Activated CD4-positive, alpha-beta T cell treated with anti-CD3 and anti-CD28 coated beads, Interleukin-2, amount 10 ng/mL, durations not matched to agents 24 days and 14 days (primary cell): ENCODE measurements at regions not wholly inside any gene's neighbourhood (a gene's known extent, or its start where the extent isn't known, plus 50 kb on each side); places are given as distances from the start of the nearest gene placed in this dataset.
A peak's percentile ranks its signal among the peaks of the same experiment; 100 is the strongest.

ENCODE experiments used
- DNase-seq: peaks from one replicate; pipeline ENCODE4 v3.0.0; 2022
- H3K27ac Mint-ChIP-seq: one replicate; pipeline ENCODE4 v1.8.0; 2022; ENCODE audit warnings: mild to moderate bottlenecking, mixed read lengths
- H3K27me3 Mint-ChIP-seq: one replicate; pipeline ENCODE4 v1.8.0; 2022; ENCODE audit warnings: mixed read lengths
- H3K36me3 Mint-ChIP-seq: one replicate; pipeline ENCODE4 v1.8.0; 2022; ENCODE audit warnings: low read depth, mild to moderate bottlenecking, mixed read lengths
- H3K4me1 Mint-ChIP-seq: one replicate; pipeline ENCODE4 v1.8.0; 2021; ENCODE audit warnings: mixed read lengths
- H3K4me3 Mint-ChIP-seq: one replicate; pipeline ENCODE4 v1.8.0; 2022; ENCODE audit warnings: mild to moderate bottlenecking, moderate library complexity, mixed read lengths
- H3K9me3 Mint-ChIP-seq: one replicate; pipeline ENCODE4 v1.8.0; 2021; ENCODE audit warnings: mixed read lengths
- intact Hi-C: fragments of 100-400 bp; cut with micrococcal nuclease; formaldehyde crosslinking; loops from one replicate; pipeline ENCODE4 v1.15.1; 2023

DNA sequence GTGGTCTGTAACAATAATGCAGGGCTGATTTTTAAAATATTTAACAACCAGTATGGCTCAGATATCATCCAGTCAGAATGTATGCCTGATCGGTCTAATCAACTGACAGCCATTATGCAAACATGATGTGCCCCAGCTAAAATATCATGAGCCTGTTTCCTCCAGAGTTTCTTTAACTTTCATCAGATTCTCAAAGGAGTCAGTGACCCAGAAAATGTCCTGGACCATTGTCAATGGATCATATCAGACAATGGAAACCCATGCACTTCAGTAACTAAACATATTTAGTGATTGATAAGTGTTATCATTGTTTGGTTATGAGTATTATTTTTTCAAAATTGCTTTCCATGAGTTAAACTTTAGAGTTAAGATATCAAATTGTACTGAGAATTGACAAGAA lies 173.5 kb downstream of the LMBRD1 start:
- DNase-seq: no peak
- Mint-ChIP-seq H3K36me3 (no peaks in the 10 kb centered on the region), H3K4me1 (no peaks in the 10 kb centered on the region), H3K4me3 (no peak overlapping the region), H3K27ac (no peak overlapping the region), H3K27me3 (peaks cover 19% of the 10 kb centered on the region), H3K9me3 (no peaks in the 10 kb centered on the region)
- intact Hi-C loops: no loop called here

DNA sequence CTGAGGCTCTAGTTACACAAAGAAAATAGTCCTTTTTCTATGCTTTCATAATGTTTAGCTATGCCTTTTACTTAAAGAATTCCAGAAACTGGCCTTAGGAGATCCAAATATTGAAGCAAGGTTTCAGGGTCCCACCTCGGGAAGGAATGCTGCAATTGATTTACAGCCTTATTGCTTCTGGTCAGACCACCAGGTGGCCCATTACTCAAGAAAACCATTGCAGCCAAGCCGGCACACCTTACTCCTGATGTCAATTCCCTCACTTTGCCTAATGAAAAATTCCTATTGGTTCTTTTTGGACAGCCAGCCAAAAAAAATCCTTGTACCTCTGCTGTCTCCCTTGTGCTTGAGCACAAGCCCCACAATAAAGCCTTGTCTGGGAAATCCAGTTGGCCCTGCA lies 173.9 kb downstream of the LMBRD1 start:
- H3K27ac Mint-ChIP-seq: no peak overlapping the region
- H3K4me3 Mint-ChIP-seq: no peak overlapping the region
- no peaks in the 10 kb centered on the region for H3K36me3 Mint-ChIP-seq
- no peaks in the 10 kb centered on the region for H3K9me3 Mint-ChIP-seq
- H3K27me3 Mint-ChIP-seq: peaks cover 19% of the 10 kb centered on the region
- intact Hi-C loops: no loop called here
- H3K4me1 Mint-ChIP-seq: no peaks in the 10 kb centered on the region
- DNase-seq: no peak

DNA sequence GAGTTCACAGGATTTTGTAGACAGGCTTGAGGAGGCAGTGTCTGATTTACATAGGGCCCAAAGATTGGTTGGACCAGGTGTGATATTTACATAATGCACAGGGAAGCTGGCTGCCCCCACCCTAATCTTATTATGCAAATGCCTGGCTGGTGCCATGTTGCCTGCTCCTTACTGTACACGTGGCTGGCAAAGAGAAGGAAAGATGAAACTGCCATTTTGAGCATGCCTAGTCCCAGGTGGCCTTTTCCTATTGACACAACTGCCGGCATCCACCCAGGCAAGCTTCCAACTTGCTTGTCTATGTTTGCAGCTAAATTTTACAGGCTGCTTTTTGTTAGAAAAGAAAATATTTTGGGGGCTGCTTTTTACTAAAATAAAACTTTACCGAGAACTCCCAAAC lies 174.6 kb downstream of the LMBRD1 start:
- H3K4me3 Mint-ChIP-seq: no peak overlapping the region
- H3K9me3 Mint-ChIP-seq: no peaks in the 10 kb centered on the region
- H3K27me3 Mint-ChIP-seq: peaks cover 17% of the 10 kb centered on the region
- no peak overlapping the region for H3K27ac Mint-ChIP-seq
- DNase-seq: no peak
- no peaks in the 10 kb centered on the region for H3K4me1 Mint-ChIP-seq
- no peaks in the 10 kb centered on the region for H3K36me3 Mint-ChIP-seq
- intact Hi-C loops: no loop called here

DNA sequence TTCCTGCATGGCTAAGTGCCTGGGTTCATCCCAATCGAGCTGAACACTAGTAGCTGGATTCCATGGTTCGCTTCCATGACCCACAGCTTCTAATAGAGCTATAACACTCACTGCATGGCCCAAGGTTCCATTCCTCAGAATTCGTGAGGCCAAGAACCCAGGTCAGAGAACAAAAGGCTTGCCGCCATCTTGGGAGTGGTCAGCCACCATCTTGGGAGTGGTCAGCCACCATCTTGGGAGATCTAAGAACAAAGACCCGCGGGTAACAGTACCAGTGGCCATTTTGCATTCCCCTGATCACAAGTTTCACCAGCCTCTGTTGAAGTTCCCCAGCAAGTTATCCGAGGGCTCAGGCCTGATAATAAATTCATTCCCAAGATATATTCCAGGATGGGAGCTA lies 179.6 kb downstream of the LMBRD1 start:
- Mint-ChIP-seq H3K4me3 (no peak overlapping the region), H3K27me3 (peaks cover 5% of the 10 kb centered on the region), H3K9me3 (no peaks in the 10 kb centered on the region), H3K4me1 (no peaks in the 10 kb centered on the region), H3K27ac (no peak overlapping the region), H3K36me3 (no peaks in the 10 kb centered on the region)
- DNase-seq: no peak
- intact Hi-C loops: no loop called here

DNA sequence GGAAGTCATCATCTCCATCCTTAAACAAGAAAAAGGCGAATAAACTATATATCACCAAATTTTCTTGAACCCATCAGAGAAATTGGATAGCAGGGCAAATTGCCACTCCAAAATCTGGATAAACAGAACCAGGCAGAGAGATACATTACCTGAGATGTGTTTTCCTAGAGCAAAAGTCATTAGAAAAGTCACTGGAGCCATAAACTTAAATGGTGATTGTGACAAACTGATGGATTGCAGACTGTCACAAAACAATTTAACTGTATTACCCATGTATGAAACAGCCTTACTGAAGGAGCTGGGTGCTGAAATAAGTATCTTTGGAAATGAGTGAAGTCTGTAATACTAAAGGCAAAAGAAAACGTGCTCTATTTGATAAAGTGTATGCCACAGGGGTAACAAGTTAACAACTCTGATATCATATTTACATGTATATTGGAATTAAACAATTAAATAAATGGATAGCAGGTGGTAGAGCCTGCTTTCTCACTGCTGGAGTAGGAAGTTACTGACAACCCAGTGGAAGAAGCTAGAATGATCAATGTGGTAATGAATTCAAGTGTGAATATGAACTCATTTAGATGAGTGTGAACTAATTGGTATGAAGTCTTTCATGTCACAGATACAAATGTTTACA lies 186.9 kb downstream of the LMBRD1 start:
- no peak for DNase-seq
- H3K4me1 Mint-ChIP-seq: no peaks in the 10 kb centered on the region
- H3K9me3 Mint-ChIP-seq: no peaks in the 10 kb centered on the region
- H3K36me3 Mint-ChIP-seq: no peaks in the 10 kb centered on the region
- peaks cover 4% of the 10 kb centered on the region for H3K27me3 Mint-ChIP-seq
- H3K4me3 Mint-ChIP-seq: no peak overlapping the region
- no peak overlapping the region for H3K27ac Mint-ChIP-seq
- intact Hi-C loops: no loop called here

- Mint-ChIP-seq H3K27me3 (peaks cover 10% of the 10 kb centered on the region), H3K36me3 (no peaks in the 10 kb centered on the region), H3K4me1 (no peaks in the 10 kb centered on the region), H3K27ac (no peak overlapping the region), H3K4me3 (no peak overlapping the region), H3K9me3 (no peaks in the 10 kb centered on the region)
- DNase-seq: no peak
- intact Hi-C loops: no loop called here
These were observed 195.7 kb downstream of the LMBRD1 start for GRCh38 chr6:69601132-69601531.

- no peak overlapping the region for H3K27ac Mint-ChIP-seq
- H3K36me3 Mint-ChIP-seq: no peaks in the 10 kb centered on the region
- intact Hi-C loops: no loop called here
- no peak for DNase-seq
- H3K4me3 Mint-ChIP-seq: no peak overlapping the region
- H3K27me3 Mint-ChIP-seq: peaks cover 2% of the 10 kb centered on the region
- no peaks in the 10 kb centered on the region for H3K9me3 Mint-ChIP-seq
- no peaks in the 10 kb centered on the region for H3K4me1 Mint-ChIP-seq
These were observed 202.4 kb downstream of the LMBRD1 start for GRCh38 chr6:69594405-69594804.

- H3K9me3 Mint-ChIP-seq: no peaks in the 10 kb centered on the region
- no peak for DNase-seq
- H3K36me3 Mint-ChIP-seq: no peaks in the 10 kb centered on the region
- H3K27ac Mint-ChIP-seq: no peak overlapping the region
- H3K4me1 Mint-ChIP-seq: no peaks in the 10 kb centered on the region
- intact Hi-C loops: no loop called here
- H3K27me3 Mint-ChIP-seq: peaks cover 2% of the 10 kb centered on the region
- H3K4me3 Mint-ChIP-seq: no peak overlapping the region
These were observed 203.1 kb downstream of the LMBRD1 start for GRCh38 chr6:69593706-69594105.

DNA sequence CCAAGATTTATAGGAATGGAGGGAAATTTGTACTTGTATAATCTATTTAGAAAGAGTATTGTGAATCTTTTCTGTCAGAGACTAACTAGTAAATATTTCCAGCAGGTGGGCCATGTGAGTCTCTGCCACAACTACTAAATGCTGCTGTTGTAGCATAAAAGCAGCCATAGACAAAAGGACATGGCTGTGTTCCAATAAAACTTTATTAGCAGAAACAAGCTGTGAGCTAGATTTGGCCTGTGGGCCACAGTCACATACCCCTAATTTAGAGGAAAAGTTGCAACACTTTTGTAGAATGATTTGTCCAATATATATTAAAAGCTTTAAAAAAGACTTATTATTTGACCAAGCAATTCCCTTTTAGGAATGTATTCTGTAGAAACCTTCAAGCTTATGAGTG lies 207.2 kb downstream of the LMBRD1 start:
- Mint-ChIP-seq H3K4me1 (peaks cover 9% of the 10 kb centered on the region), H3K27ac (no peak overlapping the region), H3K9me3 (no peaks in the 10 kb centered on the region), H3K4me3 (no peak overlapping the region), H3K27me3 (peaks cover 15% of the 10 kb centered on the region), H3K36me3 (no peaks in the 10 kb centered on the region)
- no peak for DNase-seq
- intact Hi-C loops: no loop called here

DNA sequence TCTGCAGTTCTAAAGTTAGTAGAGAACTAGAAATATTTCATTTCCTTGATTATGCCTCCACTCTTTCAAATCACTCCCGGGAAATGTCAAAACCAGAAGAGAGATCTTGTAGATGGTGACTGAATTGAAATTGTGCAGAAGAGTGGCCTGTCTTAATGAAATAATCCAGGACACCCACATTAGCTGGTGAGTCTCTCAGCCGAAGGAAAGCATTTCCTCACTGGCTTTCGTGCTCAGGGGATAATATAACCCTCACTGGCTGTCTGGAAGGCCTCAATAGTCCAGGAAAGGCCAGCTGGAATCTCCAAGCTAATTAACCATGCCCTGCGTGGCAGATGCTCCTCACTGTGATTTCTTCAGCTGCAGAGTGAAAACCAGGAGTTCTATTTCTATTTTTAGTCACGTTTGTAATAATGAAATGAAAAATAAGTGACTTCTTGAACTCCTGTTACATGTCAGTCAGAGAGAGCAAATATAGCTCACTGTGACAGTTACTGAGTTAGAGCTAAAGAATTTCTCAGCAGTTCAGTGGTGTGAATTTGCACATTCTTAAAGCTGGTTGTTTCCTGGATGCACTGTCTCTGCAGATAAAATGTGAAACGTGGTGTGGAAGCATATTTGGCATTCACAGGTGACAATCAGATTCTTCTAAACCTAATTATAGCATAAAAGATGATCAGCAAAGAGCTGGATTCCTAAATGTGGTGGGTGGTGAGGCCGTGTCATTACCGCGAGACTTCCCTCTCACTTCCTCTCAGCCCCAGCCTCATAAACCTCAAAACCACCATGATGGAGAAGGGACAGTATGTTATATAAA lies 211.7 kb downstream of the LMBRD1 start:
- DNase-seq: peak; percentile 56
- Mint-ChIP-seq H3K9me3 (no peaks in the 10 kb centered on the region), H3K27ac (peak overlapping the region; percentile 55), H3K4me3 (no peak overlapping the region), H3K27me3 (peaks cover 30% of the 10 kb centered on the region), H3K36me3 (no peaks in the 10 kb centered on the region), H3K4me1 (peaks cover 9% of the 10 kb centered on the region)
- intact Hi-C loops: no loop called here

- Mint-ChIP-seq H3K9me3 (no peaks in the 10 kb centered on the region), H3K36me3 (no peaks in the 10 kb centered on the region), H3K4me3 (no peak overlapping the region), H3K27ac (no peak overlapping the region), H3K27me3 (peaks cover 30% of the 10 kb centered on the region), H3K4me1 (peaks cover 9% of the 10 kb centered on the region)
- intact Hi-C loops: no loop called here
- DNase-seq: no peak
These were observed 212.3 kb downstream of the LMBRD1 start for GRCh38 chr6:69584536-69584912.

- peaks cover 26% of the 10 kb centered on the region for H3K27me3 Mint-ChIP-seq
- no peak overlapping the region for H3K4me3 Mint-ChIP-seq
- DNase-seq: no peak
- H3K9me3 Mint-ChIP-seq: no peaks in the 10 kb centered on the region
- intact Hi-C loops: no loop called here
- H3K36me3 Mint-ChIP-seq: no peaks in the 10 kb centered on the region
- no peak overlapping the region for H3K27ac Mint-ChIP-seq
- H3K4me1 Mint-ChIP-seq: peaks cover 9% of the 10 kb centered on the region
These were observed 215.2 kb downstream of the LMBRD1 start for GRCh38 chr6:69581581-69581980.

DNA sequence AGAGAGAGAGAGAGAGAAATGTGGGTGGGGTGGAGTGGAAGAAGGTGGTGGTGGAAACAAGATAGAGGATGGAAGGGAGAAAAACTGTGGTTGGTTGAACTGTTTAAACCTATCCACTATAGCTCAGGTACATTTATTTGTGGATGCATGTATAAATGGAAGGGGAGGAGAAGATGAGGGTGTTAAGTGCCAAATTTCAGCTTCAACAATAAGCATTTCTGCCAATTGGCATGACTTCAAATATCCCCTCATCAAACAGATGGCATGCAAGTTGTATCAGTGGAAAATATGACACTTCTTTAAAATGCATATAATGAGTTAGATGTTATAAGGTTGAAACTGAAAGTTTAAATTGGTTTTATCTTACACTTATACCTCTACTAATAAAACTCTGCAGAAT lies 216.1 kb downstream of the LMBRD1 start:
- intact Hi-C loops: no loop called here
- no peak for DNase-seq
- Mint-ChIP-seq H3K27ac (no peak overlapping the region), H3K36me3 (no peaks in the 10 kb centered on the region), H3K4me3 (no peak overlapping the region), H3K4me1 (peaks cover 8% of the 10 kb centered on the region), H3K27me3 (peaks cover 22% of the 10 kb centered on the region), H3K9me3 (no peaks in the 10 kb centered on the region)

DNA sequence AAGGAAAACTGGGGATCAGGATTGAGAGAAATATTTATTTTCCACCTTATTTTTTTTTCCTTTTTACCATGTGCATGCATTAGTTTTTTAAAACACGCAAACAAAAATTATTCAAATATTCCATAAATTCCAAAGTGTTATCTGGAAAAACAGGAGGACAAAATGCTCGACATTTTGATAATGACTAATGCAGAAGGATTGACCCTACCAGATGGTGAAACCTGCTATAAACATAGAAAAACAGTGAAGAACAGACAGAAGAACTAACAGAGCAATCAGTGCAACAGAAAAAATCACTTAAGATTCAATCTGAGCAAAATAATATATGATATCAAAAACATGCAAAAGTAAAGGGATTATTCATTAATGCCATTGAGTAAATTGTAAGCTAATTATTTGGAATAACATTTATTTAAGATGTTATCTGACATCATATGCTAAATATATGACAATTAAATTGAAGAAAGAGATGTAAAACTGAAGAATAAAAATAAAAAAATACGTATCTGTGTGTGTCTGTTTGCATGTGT lies 218.4 kb downstream of the LMBRD1 start:
- no peaks in the 10 kb centered on the region for H3K4me1 Mint-ChIP-seq
- no peak for DNase-seq
- H3K36me3 Mint-ChIP-seq: no peaks in the 10 kb centered on the region
- no peak overlapping the region for H3K27ac Mint-ChIP-seq
- no peaks in the 10 kb centered on the region for H3K9me3 Mint-ChIP-seq
- H3K27me3 Mint-ChIP-seq: peaks cover 7% of the 10 kb centered on the region
- H3K4me3 Mint-ChIP-seq: no peak overlapping the region
- intact Hi-C loops: no loop called here
